ENCODE measurements at regions not wholly inside any gene's neighbourhood (a gene's known extent, or its start where the extent isn't known, plus 50 kb on each side); places are given as distances from the start of the nearest gene placed in this dataset.

DNA sequence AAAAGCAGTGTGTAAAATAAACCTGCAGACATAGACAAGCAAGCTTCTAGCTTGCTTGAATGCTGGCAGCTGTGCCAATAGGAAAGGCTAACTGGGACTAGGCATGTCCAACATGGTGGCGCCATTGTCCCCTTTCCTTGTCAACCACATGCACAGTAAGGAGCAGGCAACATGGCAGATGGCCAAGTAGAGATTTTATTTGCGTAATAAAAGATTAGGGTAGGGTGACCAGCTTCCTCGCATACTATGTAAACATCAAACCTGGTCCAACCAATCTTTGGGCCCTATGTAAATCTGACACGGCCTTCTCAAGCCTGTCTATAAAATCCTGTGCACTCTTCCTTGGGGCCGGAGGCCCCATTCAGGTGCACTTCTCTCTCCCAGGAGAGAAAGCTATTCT is 575.4 kb upstream of the GOLIM4 start:
- TF ChIP-seq, protein P1, sequence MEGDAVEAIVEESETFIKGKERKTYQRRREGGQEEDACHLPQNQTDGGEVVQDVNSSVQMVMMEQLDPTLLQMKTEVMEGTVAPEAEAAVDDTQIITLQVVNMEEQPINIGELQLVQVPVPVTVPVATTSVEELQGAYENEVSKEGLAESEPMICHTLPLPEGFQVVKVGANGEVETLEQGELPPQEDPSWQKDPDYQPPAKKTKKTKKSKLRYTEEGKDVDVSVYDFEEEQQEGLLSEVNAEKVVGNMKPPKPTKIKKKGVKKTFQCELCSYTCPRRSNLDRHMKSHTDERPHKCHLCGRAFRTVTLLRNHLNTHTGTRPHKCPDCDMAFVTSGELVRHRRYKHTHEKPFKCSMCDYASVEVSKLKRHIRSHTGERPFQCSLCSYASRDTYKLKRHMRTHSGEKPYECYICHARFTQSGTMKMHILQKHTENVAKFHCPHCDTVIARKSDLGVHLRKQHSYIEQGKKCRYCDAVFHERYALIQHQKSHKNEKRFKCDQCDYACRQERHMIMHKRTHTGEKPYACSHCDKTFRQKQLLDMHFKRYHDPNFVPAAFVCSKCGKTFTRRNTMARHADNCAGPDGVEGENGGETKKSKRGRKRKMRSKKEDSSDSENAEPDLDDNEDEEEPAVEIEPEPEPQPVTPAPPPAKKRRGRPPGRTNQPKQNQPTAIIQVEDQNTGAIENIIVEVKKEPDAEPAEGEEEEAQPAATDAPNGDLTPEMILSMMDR (conservative IDR thresholded peaks at IDR 0.05), result no peak
- TF ChIP-seq EZH2 (IDR thresholded peaks at IDR 0.05; ENCODE audit: low read depth), result no peak

Data from PC-9 (cell line).